Right ventricle myocardium inferior (tissue), 1 donor: ENCODE measurements at regions not wholly inside any gene's neighbourhood (a gene's known extent, or its start where the extent isn't known, plus 50 kb on each side); places are given as distances from the start of the nearest gene placed in this dataset.
"Not testable (repeated sequence)": the region's sequence is repeated elsewhere in the genome, so short reads cannot be mapped to it uniquely, and the experiment has no call there.

Source experiments
- ATAC-seq: fragments of 200-7000 bp; cut with Tn5 transposase; one replicate; pipeline ENCODE4 v1.9.1; 2020; ENCODE audit warnings: mild to moderate bottlenecking, moderate library complexity
- DNase-seq: peaks from one replicate; pipeline ENCODE4 v3.0.0; 2021; ENCODE audit errors: missing footprints
- intact Hi-C: fragments of 100-400 bp; cut with DNase I; formaldehyde crosslinking; loops from one replicate; pipeline ENCODE4 v1.11.0; 2022
- donor health status: DM: no; HTN: yes; CAD: no; lungs with severe emphysema.

DNA sequence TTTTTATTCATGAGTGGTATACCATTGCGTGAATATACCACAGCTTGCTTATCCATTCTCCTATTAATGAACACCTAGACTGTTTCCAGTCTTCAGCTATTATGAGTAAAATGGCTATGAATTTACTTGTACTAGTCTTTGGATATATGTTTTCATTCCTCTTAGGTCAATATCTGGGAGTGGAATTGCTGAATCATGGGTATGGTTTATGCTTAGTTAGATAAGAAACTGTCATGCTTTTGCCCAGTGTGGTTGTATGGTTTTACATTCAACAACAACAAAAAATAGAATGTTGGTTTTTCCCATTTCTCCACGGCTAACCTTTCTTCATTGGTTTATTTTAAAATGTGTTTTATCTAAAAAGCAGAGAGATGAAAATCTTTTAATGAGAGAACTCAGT lies 308.3 kb downstream of the PHF14 start:
- ATAC-seq = no peak
- DNase-seq = no peak
- intact Hi-C loops = no loop called here

DNA sequence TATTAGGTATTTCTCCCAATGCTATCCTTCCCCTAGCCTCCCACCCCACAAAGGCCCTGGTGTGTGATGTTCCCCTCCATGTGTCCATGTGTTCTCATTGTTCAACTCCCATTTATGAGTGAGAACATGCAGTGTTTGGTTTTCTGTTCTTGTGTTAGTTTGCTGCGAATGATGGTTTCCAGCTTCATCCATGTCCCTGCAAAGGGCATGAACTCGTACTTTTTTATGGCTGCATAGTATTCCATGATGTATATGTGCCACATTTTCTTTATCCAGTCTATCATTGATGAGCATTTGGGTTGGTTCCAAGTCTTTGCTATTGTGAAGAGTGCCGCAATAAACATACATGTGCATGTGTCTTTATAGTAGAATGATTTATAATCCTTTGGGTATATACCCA lies 309.9 kb downstream of the PHF14 start:
- ATAC-seq, DNase-seq, intact Hi-C loops: not testable (repeated sequence)

DNA sequence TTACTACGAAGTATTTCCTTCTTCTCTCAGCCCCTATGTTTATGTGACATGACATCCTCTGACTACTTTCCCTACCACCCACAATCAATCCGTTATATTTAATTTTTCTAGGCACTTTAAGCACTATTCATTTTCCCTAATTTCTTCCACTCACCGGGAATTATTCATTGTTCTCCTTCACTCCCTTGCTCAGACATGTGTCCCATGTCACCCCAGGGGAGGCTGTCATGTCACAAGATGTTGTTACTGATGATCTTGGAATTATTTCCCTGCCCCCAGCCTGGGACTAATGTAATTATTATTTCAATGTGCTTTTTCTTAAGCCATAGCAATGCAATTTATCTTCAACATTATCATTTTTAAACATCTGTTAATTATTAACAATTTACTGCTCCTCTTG lies 317.2 kb downstream of the PHF14 start:
- ATAC-seq (no peak), DNase-seq (no peak)
- intact Hi-C loops = no loop called here

DNA sequence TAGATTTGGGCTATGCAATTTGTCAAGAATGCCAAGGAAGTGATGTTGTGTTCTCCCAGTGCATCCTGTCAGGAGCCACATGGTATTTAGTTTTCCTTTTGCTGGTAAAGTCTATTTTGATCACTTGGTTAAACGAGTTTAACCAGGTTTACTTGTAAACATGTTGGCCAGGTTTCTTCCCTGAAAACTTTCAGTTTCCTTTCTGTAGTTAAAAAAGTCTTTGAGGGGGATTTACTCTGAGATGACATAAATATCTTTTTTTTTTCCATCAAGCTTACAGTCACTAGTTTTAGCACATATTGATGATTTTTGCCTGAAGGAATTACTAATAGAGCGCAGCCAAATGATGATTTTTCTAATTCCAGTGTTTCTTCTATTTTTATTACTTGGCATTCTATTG lies 320.5 kb downstream of the PHF14 start:
- DNase-seq (no peak), ATAC-seq (no peak)
- intact Hi-C loops = no loop called here

DNA sequence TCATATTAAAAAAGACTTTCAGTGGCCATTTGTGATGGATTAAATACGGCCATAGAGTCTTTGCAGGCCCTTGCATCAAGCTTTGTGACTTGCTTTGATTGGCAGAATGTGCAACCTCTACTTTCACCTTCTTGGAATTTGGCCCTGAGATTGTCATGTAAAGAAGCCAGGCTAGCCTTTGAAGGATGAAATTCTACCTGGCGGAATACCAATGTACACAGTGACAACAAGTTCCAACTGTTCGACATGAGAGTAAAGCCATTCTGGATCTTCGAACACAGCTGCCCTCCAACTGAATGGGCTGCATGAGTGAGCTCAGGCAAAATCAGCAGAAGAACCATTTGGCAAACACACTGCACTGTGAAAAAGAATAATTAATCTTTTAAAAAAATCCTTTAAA lies 321.3 kb downstream of the PHF14 start:
- ATAC-seq (no peak), DNase-seq (no peak)
- intact Hi-C loops = no loop called here

DNA sequence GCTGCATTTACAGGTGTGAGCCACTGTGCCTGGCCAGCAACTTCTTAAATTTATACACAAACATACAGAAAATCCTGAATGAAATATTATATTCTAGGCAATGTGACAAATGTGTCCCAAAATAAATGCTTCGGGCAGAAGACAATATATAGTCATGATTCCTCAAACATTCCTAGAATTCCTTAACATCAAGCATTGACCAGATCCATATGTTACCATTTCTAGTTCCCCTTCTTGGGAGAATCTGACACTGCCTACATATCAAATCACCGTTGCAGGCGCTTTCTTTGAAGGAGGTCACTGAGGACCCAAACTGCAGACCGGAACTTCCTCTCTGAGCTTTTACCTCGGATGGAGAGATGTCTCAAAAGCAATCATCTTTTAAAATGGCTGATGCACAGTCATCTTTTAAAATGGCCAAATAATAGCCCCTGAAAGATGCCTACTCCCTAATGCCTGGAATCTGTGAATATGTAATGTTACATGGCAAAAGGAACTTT lies 323.5 kb downstream of the PHF14 start:
- ATAC-seq = no peak

DNA sequence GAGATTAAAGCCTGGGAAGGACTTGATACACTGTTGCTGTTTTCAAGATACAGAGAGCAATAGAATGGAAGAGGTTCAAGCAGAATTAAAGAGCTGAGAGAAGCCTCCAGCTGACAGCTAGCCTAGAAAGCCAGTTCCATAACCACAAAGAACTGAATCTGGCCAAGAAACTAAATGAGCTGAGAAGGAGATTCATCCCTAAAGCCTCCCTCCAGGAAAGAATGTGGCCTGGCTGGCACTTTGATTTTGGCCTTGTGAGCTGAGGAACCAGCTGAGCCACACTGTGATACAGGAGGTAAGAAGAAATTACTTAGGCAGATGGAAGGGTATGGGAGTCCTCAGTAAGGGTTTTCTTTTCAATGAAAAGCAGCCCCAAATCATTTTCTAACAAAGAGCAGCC lies 324.1 kb downstream of the PHF14 start:
- intact Hi-C loops = no loop called here
- DNase-seq = no peak
- ATAC-seq = no peak

More for the DNA sequence above, 323.5 kb downstream of the PHF14 start:
- DNase-seq = no peak
- intact Hi-C loops = no loop called here

DNA sequence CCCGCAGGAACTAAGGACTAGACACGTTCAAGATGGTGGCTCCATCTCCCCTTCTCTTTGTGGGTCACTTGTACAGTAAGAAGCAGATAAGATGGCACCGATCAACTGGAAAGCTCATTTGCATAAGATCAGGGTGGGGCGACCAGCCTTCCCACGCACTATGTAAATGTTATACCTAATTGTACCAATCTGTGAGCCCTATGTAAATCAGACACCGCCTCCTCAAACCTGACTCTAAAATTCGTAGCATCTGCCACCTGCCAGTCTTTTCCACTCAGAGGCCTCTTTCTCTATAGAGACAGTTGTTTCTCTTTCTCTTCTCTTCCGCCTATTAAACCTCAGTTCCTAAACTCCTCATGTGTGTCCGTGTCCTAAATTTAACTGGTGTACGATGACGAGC lies 324.5 kb downstream of the PHF14 start:
- intact Hi-C loops = no loop called here
- ATAC-seq (no peak), DNase-seq (no peak)

DNA sequence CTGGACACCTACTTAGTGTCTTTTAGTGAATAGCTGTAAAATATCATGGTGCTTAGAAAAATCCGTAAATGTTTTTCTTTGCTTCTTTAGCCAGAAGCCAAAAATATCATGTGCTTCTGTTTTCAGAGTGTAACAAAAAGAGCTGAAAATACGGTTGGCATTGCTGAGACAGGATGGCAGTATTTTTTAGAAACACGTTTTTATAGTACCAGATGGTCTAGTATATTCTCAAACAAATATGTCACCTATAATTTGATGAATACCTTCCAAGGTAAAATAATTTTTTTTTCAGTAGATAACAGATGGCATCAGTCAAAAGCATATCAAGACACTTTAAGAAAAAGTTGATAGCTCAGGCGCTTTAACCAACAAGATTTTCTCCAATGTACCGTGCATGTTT lies 326.6 kb downstream of the PHF14 start:
- intact Hi-C loops = no loop called here
- ATAC-seq (no peak), DNase-seq (no peak)

DNA sequence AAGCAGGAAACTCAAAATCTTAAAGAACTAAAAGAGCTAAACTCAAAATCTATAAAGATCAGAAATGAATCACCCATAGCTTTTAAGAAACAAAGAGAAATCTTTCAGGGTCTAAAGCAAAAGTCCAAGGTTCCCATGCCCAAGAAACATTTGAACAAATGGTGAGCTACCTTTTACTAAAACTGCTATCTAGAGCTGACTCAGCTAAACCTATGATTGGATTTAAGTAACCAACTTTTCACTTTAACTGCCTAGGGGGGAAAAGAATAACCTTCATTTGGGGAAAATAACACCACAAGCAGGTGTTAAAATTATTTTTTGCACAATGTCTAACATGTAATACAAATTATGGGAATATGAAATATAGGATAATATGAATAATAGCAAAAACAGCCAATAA lies 328.4 kb downstream of the PHF14 start:
- intact Hi-C loops = no loop called here
- ATAC-seq = no peak
- no peak for DNase-seq

DNA sequence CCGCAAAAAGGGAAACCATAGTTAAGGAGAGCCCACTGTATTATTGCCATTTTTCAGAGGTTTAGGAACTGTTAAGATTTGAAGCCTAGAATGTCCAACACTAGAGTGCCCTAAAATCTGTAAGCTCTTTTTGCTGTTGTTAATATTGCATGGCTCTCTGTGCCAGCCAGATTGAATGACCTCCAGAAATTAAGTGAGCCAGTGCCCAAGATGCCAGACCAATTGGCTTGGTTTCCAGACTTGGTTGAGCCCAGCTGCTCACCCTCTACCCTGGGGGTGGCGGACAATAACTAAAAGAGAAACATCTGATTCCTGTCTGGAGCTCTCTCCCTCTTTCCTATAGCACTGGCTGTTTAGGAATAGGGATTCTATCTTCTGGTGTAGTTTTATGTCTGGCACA lies 340.1 kb downstream of the PHF14 start:
- intact Hi-C loops = no loop called here
- DNase-seq = no peak
- ATAC-seq = no peak

DNA sequence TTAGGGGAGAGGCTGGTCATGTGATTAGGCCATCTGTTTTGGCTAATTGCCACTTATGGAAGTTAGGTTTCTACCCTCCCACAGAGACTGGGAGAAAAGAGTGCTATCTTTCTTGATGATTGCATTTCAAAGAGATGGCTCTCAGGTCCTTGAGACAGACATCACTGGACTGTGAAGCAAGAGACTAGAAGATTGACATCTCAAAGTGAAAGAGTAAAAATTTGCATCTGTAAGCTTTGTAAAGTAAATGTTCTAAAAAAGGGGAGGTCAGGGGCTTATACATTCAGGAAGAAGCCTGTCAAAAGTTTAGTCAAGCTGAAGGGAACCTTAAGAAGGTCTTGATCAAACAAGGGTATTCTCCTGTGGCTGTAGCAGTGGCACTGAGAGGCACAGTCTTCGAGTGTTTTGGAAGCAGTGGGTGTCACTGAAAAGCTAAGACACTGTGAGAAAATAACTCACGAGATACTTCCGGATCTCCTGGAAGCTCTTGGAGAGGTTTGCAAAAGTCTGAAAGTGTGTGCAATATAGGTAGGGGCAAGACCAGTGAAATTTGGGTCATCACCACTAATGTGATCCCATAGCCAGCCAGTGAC lies 342.1 kb downstream of the PHF14 start:
- ATAC-seq = no peak
- intact Hi-C loops = no loop called here
- DNase-seq = no peak

DNA sequence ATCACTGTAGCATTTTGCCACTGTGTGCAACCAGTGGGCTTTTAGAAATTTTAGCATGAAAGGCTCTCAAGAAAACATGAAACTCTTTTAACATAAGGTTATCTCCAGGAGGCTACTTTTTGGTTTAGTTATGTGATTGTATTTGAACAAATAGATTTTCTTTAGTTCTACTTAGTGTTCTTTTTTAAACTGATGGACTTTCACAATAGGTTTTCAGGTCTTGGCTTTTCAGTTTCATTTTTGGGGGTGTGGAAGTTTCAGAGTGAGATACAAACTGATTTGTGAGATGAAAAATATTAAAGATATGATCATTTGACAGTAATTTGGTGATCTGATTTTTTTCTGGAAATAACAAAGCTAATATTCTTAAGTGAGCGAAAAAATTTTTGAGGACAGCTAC lies 344.1 kb downstream of the PHF14 start:
- ATAC-seq = no peak

DNA sequence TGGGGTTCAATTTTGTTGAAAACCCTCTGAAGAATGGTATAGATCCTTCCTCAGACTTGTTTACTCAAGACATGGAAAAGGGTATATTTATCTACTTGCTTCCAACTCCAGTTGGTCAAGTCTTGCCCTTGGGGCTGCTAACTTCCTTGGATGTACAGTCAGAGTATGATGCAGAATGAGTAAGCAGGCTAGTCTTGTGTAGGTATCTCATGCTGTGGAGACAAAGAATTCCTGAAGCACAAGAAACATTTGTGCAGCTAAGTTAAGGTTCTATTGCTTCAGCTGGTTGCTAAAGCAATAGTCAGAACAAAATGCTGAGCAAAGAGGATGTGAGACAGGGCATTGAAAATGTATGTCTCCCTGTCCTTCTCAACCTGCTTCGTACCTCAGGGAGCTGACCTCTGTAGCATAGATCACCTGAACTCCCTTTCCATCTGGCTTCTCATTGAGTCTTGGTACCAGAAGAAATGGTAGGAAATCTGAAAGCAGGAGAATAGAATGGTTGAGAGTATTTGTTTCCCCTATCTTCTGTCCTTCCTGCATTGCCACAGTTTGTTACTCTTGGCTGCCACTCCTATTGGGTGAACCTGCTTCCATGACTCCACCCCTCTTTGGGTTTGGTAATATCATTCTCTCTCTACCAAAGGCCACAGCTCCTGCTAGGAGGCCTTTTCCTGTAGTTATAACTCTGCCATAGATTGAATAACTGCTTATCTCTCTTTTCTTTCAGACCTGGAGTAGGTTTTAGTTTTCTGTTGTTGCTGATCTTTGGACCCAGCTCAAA lies 346.0 kb downstream of the PHF14 start:
- no peak for ATAC-seq
- intact Hi-C loops = no loop called here
- DNase-seq = no peak

More for the DNA sequence above, 344.1 kb downstream of the PHF14 start:
- no peak for DNase-seq
- intact Hi-C loops = no loop called here
